C4-2B (cell line): ENCODE measurements at regions not wholly inside any gene's neighbourhood (a gene's known extent, or its start where the extent isn't known, plus 50 kb on each side); places are given as distances from the start of the nearest gene placed in this dataset.

Source experiments
- CTCF ChIP-seq: fragments of 450-650 bp; conservative IDR thresholded peaks from 2 replicates; pipeline ENCODE4 v1.5.1; 2017; ENCODE audit warnings: mild to moderate bottlenecking
- ZFX ChIP-seq: fragments of 450-650 bp; IDR thresholded peaks from 2 replicates; pipeline ENCODE4 v1.6.1; 2017

GRCh38 chr9:103803245-103803644, 290.9 kb upstream of the SMC2 start:
- no peak for TF ChIP-seq CTCF
- TF ChIP-seq ZFX: no peak
